K562 (cell line): ENCODE measurements at regions not wholly inside any gene's neighbourhood (a gene's known extent, or its start where the extent isn't known, plus 50 kb on each side); places are given as distances from the start of the nearest gene placed in this dataset.

Experiments
- ZBTB7A ChIP-seq: IDR thresholded peaks from 2 replicates; pipeline ENCODE4 v1.6.1; 2011; ENCODE audit warnings: low read depth, mild to moderate bottlenecking, low read length, moderate library complexity, borderline replicate concordance; ENCODE audit not compliant: control insufficient read depth
- TF ChIP-seq, protein P1 (sequence below): fragments of 250-450 bp; sonication (Bioruptor Pico); IDR thresholded peaks from 2 replicates; pipeline ENCODE4 v1.5.0; 2020; ENCODE audit warnings: mild to moderate bottlenecking, borderline replicate concordance

DNA sequence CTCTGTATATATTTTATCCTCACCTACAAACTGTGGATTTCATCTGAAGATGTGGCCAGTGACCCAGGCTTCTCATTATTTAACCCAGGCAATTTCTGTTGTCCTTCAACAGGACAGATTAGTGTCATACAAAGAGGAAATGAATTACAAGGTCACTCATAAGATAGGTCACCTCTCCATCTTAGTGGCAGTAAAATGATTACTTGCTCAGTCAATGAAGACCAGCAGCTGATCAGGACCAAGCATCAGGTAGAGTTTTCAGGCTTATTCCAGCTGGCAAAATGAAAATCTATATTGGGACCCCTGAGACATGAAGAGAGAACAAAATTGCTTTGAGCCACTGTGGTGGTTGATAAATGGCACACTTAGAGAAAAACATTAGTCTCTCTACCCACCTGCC lies 135.2 kb upstream of the PRDM9 start:
- TF ChIP-seq, protein P1, sequence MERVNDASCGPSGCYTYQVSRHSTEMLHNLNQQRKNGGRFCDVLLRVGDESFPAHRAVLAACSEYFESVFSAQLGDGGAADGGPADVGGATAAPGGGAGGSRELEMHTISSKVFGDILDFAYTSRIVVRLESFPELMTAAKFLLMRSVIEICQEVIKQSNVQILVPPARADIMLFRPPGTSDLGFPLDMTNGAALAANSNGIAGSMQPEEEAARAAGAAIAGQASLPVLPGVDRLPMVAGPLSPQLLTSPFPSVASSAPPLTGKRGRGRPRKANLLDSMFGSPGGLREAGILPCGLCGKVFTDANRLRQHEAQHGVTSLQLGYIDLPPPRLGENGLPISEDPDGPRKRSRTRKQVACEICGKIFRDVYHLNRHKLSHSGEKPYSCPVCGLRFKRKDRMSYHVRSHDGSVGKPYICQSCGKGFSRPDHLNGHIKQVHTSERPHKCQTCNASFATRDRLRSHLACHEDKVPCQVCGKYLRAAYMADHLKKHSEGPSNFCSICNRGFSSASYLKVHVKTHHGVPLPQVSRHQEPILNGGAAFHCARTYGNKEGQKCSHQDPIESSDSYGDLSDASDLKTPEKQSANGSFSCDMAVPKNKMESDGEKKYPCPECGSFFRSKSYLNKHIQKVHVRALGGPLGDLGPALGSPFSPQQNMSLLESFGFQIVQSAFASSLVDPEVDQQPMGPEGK (CRISPR knock-in tag), result no peak
- TF ChIP-seq ZBTB7A, result no peak
